ENCODE measurements at regions not wholly inside any gene's neighbourhood (a gene's known extent, or its start where the extent isn't known, plus 50 kb on each side); places are given as distances from the start of the nearest gene placed in this dataset.

GRCh38 chr15:32222716-32223115 lies 180.4 kb downstream of the GOLGA8K start:
- TF ChIP-seq POLR2AphosphoS5 (IDR thresholded peaks at IDR 0.05; ENCODE audit: low read length) (no peak), CTCF (IDR thresholded peaks at IDR 0.05 in 2 of 3, conservative IDR thresholded peaks at IDR 0.05 in 1 of 3; ENCODE audit: control insufficient read depth in 2 of 3, extremely low read depth in 1 of 3, insufficient read depth in 1 of 3, low read depth in 3 of 3, low read length in 3 of 3) (no peak), ZNF687 (IDR thresholded peaks at IDR 0.05) (no peak), FOXM1 (IDR thresholded peaks at IDR 0.05; ENCODE audit: low read depth, low read length) (no peak), E2F4 (IDR thresholded peaks at IDR 0.05; ENCODE audit: low read depth, low read length) (no peak), TAF1 (IDR thresholded peaks at IDR 0.05; ENCODE audit: borderline replicate concordance, low read depth, low read length) (no peak), ZSCAN29 (IDR thresholded peaks at IDR 0.05) (no peak)

Data from GM12878 (cell line).